H1 (cell line): ENCODE measurements at regions not wholly inside any gene's neighbourhood (a gene's known extent, or its start where the extent isn't known, plus 50 kb on each side); places are given as distances from the start of the nearest gene placed in this dataset.

Experiments used
- CEBPB ChIP-seq: IDR thresholded peaks from 2 replicates; pipeline ENCODE4 v1.6.1; 2012; ENCODE audit warnings: low read depth, low read length
- CHD1 ChIP-seq: IDR thresholded peaks from 2 replicates; pipeline ENCODE4 v1.6.1; 2012; ENCODE audit warnings: low read depth, low read length, improper control_type of control experiment
- EGR1 ChIP-seq: IDR thresholded peaks from 2 replicates; pipeline ENCODE4 v1.6.1; 2011; ENCODE audit warnings: low read depth, low read length, borderline replicate concordance
- KDM5A ChIP-seq: fragments of 200-600 bp; IDR thresholded peaks from 2 replicates; pipeline ENCODE4 v1.7.1; 2012; ENCODE audit warnings: mild to moderate bottlenecking, low read length, inconsistent platforms, mixed read lengths
- MAFK ChIP-seq: IDR thresholded peaks from 2 replicates; pipeline ENCODE4 v1.6.1; 2012; ENCODE audit warnings: low read depth, mild to moderate bottlenecking, improper control_type of control experiment, low read length
- SIN3A ChIP-seq, 2 experiments: IDR thresholded peaks in 1 of 2; conservative IDR thresholded peaks in 1 of 2; 2 replicates each; pipeline ENCODE4 v1.6.1; 2011 to 2012; ENCODE audit warnings: low read length in 2 of 2, improper control_type of control experiment in 1 of 2, low read depth in 1 of 2, mild to moderate bottlenecking in 1 of 2
- SUZ12 ChIP-seq: fragments of 200-600 bp; sonication (generic); IDR thresholded peaks from 2 replicates; pipeline ENCODE4 v1.6.1; 2012; ENCODE audit warnings: mild to moderate bottlenecking, inconsistent platforms, low read length, moderate library complexity, mixed read lengths
- YY1 ChIP-seq: IDR thresholded peaks from 2 replicates; pipeline ENCODE4 v1.6.1; 2011; ENCODE audit warnings: low read depth, mild to moderate bottlenecking, low read length

GRCh38 chr2:238569507-238570195 lies 142.9 kb downstream of the ASB1 start (continued):
- no peak for TF ChIP-seq CEBPB
- no peak for TF ChIP-seq CHD1
- no peak for TF ChIP-seq SIN3A (conservative IDR thresholded peaks at IDR 0.05 in 1 of 2, IDR thresholded peaks at IDR 0.05 in 1 of 2; ENCODE audit: low read depth in 1 of 2, low read length in 2 of 2)
- TF ChIP-seq KDM5A = no peak
- TF ChIP-seq EGR1 = no peak
- no peak for TF ChIP-seq YY1
- TF ChIP-seq SUZ12 = no peak
- no peak for TF ChIP-seq MAFK
